NCI-H1092 treated with DMSO at 0.1 percent for 48 hours (cell line): ENCODE measurements at regions not wholly inside any gene's neighbourhood (a gene's known extent, or its start where the extent isn't known, plus 50 kb on each side); places are given as distances from the start of the nearest gene placed in this dataset.
"Not testable (repeated sequence)": the region's sequence is repeated elsewhere in the genome, so short reads cannot be mapped to it uniquely, and the experiment has no call there.

ENCODE experiments used
- DNase-seq: peaks from one replicate; lab custom pipeline; 2025; lab: John Stamatoyannopoulos, UW

DNA sequence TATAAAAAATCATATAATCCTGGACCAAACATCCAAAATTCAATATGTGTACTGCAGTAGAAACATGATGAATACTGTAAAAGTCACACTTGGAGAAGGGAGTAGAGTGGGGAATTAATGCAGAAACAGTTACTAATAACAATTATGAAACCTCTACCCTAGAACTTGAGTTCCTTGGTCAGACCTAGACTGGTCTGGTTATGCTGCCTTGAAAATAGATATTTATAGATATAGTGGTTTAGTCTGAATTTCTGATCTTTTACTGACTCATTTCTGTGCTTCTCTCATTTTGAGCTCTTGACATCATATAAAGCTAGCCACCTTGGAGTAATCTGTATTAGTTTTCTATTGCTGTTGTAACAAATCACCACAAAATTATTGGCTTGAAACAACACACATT, 808.7 kb upstream of the CDH10 start:
- no peak for DNase-seq

DNA sequence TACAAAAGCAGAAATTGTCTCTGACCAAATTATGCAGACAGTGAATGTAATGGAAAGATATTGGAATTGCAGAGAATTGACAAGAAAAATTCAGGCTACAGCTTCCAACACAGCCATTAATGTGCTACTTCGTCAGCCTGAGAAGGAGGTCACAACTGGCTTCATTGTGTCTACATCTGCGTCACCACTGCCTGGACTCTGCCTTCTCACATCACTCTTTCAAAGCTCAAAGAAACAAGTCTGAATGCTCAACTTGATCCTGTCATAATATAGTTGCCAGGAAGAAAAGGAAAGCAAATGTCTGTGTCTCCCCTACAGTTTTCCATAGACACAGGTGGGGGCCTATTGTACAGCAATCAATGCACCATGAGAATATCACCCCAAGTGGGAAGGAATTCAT, 806.5 kb upstream of the CDH10 start:
- no peak for DNase-seq

DNA sequence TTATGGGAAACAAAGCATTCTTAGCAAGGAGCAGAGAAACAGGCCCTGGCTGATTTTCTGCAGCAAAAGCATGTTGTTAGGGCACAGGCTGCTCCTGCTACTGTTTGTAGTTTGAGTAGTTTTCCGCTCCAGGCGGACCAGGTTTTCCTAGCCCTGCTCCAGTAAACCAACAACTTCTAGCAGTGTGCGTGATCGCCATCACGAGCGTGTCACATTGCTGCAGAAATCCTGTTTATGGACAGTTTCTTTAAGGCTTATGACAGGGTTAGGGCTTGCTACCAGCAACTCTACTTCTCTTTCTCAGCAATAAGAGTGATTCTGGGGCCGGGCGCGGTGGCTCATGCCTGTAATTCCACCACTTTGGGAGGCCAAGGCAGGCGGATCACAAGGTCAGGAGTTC, 803.9 kb upstream of the CDH10 start:
- no peak for DNase-seq

DNA sequence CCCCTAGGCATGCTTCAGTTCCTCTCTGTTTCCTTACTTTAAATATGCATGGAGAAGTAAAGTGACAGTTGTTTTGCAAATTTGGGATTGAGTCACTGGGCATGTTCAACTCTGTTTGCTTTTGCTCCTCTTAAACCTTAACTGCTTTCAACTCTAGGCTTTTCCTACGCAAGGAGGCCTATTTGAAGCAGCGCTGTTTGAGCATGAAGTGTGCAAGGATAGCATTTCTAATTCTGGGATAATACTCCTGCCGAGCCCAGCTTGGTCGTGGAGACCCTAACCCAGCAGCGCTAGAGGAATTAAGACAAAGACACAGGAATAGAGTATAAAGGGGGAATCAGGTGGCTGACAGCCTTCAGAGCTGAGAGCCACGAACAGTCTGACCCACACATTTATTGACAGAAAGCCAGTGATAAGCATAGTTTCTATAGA, 803.4 kb upstream of the CDH10 start:
- no peak for DNase-seq

DNA sequence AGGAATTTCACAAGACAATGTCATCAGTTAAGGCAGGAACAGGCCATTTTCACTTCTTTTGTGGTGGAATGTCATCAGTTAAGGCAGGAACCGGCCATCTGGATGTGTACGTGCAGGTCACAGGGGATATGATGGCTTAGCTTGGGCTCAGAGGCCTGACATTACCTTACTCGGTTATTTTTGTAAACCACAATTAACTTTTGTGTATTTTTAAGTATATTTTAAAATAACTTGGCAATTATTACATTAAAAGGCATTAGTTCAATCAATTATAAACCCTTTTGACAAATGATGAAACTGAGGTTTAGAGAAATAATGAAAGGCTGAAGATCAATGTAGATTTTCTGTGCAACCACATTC, 801.3 kb upstream of the CDH10 start:
- not testable (repeated sequence) for DNase-seq

DNA sequence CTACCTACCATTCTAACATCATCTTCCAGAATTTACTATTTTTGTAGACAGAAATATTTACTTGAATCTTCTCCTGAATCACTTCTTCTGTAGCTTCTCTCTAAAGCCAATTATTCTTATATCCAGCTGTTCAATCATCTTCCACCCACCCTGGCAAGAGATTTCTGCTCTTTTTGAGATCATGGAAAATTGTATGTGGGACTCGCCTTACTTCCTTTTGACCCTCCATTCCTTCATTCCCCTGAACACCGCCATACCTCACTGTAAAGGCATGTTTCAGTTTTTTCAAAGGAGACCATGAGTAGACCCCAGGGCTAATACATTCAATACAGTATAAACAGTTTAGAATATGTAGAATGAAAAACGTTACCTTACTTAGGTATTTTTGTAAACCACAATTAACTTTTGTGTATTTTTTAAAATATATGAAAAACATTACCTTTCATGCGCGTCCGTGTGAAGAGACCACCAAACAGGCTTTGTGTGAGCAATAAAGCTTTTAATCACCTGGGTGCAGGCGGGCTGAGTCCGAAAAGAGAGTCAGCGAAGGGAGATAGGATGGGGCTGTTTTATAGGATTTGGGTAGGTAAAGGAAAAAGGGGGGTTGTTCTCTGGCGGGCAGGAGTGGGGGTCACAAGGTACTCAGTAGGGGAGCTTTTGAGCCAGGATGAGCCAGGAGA, 800.7 kb upstream of the CDH10 start:
- not testable (repeated sequence) for DNase-seq

DNA sequence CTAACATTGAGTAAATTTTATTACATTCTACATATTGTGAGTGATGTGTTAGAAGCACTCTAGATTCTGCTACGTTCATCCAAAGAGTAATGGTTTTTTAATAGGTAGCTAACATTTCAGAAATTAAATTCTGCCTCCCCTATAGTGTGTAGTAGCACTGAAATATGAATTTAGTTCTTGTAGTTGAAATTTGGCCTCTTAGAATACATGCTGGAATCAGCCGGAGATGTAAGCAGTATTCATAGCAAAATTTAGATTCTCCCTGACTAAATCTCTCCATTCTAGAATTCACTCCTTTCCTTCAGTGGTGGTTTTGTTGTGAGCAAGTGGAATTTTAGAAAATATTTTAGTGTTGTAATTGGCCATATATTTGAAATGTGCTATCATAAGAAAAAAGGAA, 799.9 kb upstream of the CDH10 start:
- no peak for DNase-seq

DNA sequence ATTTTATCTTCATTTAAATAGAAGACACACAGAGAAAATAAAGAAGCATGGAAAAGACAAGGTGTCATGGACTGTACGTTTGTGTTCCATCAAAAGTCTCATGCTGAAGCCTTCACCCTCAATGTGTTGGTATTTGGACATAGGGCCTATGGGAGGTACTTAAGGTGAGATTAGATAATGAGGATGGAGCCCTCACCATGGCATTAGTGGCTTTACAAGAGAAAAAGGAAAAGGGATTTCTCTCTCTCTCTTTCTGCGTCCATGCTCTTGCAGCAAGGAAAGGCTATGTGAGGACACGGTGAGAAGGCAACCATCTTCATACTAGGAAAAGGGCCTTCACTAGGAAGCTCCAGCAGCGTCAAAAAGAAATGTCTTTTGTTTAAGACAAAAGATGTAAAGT, 797.0 kb upstream of the CDH10 start:
- no peak for DNase-seq

DNA sequence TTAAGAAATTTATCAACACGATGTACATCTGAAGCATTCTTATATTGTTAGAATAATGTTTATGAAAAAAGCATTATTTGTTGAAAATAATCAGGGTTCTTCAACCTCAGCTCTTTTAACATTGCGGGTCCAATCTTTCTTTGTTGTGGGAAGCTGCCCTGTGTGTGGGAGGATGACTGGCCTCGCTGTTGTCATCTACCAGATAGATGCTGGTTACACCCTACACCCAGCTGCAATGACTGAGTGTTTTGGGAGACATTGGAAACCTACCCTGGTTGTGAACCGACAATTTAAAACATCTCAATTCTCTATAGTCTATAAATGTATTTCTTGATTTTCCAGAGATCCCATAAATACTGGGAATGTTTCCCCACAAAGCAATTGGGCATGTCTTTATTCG, 794.2 kb upstream of the CDH10 start:
- no peak for DNase-seq

DNA sequence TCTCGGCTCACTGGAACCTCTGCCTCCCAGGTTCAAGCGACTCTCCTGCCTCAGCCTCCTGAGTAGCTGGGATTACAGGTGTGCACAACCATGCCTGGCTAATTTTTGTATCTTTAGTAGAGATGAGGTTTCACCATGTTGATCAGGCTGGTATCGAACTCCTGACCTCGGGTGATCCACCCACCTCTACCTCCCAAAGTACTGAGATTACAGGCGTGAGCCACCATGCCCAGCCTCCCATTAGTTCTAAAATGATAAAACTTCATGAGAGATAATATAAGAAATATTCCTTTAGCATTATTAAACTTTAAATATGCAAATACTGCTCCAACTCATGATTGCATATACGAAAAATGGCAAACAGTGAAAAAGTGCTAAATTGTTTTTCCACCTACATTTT, 793.6 kb upstream of the CDH10 start:
- DNase-seq = not testable (repeated sequence)

DNA sequence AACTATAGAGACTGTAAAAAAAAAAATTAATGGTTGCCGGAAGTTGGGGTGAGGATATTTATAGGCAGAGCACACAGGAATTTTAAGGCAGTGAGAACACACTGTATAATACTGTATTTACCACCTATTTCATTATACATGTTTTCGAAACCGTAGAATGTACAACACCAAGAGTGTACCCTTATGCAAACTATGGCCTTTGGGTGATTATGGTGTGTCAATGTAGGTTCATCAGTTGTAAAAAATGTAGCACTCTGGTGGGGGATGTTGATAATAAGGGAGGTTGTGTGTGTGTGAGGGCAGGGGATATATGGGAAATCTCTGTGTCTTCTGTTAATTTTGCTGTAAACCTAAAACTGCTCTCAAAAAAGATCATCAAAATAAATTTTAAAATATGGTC, 791.7 kb upstream of the CDH10 start:
- DNase-seq = no peak

DNA sequence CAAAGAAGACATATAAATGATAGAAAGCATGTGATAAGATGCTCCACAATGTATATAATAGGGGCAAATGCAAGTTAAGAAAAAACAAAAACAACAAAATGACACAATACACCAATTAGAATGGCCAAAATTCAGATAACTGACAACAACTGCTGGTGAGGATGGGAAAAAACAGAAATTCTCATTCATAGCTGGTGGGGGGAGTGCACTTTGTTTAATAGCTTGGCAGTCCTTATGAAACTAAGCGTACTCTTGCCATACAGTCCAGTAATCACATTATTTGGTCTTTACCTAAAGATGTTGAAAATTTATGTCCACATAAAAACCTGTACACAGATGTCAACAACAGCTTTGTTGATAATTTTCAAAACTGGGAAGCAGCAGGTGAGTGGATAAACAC, 791.1 kb upstream of the CDH10 start:
- no peak for DNase-seq

DNA sequence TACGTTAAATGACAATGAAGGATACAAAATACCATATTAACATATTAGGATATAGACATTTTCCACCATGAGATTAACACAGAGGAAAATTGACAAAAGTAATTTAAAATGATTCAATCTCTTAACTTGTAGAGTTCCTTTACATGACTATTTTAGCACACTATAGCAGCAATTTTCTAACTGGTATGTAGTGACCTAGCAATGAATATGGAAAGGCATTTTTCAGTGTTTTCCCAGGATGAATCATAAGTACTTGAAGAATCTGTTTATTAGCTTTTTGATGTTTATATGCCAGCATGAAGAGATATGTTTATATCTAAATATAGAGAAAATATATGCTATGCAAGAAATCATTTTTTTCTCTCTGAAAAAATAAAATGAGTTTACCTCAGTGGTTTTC, 782.5 kb upstream of the CDH10 start:
- no peak for DNase-seq

DNA sequence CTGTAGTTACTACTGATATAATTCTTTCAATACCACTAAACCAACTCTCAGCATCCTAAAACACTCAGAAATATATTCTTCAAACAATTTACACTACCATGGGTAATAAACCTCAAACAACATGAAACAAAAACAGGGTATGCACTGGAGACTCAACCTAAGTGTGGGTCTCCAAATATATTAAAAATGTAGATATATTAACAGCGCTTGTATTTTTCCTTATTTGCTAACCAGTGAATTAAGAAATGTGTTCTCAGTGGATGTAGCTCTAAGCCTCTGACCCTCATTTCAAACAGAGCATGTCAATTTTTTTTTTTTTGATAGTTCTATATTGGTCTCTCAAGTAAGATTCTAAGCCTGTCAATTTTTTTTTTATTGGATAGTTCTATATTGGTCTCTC, 778.5 kb upstream of the CDH10 start:
- DNase-seq = no peak

DNA sequence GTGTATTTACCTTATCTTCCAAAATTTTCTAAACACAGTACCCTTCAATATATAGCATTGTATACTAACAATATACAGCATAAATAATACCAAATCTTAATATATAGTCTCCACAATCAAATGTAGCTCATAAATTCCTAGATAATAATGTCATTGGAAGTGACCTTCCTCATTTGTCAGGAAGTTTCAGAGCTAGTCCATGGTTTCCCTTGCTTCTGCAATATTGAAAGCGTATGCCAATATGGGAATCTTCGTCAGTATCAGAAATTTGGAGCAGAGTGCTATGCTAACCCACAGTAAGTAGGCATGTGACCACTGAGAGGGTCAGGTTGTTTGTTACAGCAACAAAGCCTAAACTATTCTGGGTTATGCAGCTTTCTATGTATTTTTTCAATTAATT, 774.9 kb upstream of the CDH10 start:
- no peak for DNase-seq

DNA sequence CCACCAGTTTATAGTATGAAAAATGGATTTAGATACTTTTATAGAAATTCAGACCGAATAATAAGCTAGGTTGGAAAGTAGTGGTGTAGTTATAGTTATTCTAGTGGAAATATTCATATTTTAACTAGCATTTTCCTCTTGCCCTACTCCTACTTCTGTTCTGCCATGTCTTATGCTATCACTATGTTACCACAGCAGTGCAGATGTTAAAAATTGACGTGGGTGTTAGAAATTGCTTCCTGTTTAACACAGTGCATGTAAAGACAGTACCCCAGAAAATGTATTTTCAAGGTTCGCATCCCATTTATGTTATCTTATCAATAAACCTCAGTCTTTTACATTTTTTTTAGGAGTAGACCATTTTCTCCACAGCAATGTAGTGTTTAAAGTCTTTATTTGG, 774.2 kb upstream of the CDH10 start:
- no peak for DNase-seq

DNA sequence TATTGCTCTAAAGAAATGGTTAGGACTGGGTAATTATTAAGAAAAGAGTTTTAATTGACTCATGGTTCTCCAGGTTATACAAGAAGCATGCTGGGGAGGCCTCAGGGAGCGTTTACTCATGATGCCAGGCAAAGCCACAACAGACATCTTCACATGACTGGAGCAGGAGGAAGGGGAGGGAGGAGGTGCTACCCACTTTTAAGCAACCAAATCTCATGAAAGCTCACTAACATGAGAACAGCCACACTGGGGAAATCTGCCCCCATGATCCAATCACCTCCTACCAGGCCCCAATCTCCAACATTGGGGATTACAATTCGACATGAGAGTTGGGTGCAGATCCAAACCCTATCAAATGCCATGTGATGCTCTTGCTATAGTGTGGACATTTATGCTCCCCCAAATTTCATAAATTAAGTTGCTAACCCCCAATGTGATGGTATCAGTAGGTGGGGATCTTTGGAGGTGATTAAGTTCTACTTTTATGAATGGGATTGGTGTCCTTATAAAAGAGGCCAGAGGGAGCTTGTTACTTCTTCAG, 773.6 kb upstream of the CDH10 start:
- DNase-seq = no peak

DNA sequence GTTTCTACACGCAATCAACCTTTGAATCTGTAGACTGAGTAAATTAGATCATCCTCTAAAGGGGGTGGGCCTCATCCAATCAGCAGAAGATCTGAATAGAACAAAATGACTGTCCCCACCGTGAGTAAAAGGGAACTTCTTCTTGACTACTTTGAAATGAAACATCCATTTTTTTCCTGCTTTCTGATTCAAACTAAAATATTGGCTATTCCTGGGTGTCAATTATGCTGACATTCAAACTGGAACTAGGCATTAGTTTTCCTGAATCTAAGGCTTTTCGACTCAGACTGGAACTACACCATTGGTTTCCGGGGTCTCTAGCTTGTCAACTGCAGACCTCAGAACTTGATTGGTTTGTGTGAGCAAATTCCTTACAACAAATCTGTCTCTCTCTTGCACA, 772.2 kb upstream of the CDH10 start:
- DNase-seq = no peak

DNA sequence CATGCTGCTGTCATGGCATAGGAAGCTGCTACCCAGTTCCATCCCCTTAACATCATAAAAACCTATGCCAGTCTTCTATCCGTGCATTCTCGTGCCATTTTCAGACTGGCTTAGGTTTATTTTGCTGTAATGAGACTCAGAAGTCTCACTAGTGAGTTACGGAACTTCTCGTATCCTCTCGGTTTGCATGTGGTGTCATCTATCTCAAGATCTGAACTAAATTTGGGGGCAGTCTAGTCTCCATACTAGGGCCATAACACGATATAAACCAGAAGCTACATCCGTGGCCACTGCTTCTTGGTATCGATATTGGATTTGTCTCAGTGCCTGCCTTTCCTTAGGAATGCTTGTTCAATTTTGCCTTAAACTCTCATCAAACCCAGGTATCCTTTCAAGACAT, 771.2 kb upstream of the CDH10 start:
- no peak for DNase-seq

DNA sequence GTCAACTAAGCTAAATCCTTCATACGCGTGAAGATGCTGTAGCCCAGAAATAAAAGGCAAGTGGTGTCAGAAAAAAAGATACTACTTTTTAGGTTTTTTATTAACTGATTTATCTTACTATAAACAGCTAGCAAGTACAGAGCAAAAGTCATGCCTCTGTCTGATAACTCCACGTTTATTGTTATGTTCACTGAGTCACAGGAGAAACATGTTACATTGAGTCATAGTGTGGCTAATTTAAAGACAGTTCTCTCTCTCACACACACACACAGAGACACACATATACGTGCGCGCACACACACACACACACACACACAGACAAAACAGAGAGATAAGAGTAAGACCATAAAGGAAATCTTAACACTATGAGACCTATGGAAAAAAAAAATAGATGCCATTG, 770.0 kb upstream of the CDH10 start:
- no peak for DNase-seq

DNA sequence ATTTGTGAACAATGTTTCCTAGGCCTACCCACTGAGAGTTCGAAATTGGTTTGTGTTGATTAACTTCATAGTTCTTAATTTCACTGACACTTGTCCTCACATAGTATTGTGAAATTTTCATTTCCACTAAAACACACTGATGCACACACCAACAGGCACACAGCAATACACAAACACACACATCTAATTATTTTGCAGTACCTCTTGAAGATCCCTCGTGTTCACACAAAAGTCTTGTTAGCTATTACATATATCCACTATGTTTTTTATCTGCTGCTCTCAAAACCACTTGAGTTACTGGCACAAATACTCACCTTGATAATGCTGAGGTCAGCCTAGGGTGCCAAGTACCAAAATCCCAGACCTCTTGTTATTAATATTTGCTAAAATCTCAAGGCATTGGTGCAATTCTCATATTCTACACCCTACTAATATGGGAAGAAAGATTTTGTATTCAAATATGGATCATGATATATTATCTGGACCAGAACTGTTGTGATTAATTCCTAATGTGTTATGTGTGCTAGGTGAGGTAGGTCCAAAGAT, 767.4 kb upstream of the CDH10 start:
- no peak for DNase-seq

DNA sequence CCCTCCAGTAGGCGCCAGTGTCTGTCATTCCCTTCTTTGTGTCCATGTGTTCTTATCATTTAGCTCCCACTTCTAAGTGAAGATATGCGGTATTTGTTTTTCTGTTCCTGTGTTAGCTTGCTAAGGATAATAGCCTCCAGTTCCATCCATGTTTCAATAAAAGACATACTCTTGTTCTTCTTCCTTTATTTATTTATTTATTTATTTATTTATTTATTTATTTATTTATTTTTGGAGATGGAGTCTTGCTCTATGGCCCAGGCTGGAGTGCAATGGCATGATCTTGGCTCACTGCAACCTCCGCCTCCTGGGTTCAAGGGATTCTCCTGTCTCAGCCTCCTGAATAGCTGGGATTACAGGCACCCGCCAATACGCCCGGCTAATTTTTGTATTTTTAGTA, 762.6 kb upstream of the CDH10 start:
- DNase-seq = not testable (repeated sequence)

DNA sequence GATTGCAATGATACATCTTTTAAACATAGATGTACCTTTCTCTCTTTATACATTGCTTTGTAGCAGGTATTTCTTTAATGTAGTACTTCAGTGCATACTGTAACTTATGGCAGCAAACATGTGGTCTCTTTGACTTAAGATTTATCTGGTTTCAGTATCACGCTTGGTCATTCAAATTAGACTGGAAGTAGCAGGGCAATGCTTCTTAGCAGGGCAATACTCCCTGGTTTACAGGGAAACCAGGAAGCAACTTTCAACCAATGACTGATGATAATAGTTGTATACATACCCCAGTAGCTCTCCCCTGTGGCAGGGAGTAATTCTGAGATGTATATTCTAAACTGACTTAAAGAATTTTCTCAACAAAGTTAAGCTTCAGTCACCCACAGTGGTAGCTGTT, 761.1 kb upstream of the CDH10 start:
- no peak for DNase-seq

DNA sequence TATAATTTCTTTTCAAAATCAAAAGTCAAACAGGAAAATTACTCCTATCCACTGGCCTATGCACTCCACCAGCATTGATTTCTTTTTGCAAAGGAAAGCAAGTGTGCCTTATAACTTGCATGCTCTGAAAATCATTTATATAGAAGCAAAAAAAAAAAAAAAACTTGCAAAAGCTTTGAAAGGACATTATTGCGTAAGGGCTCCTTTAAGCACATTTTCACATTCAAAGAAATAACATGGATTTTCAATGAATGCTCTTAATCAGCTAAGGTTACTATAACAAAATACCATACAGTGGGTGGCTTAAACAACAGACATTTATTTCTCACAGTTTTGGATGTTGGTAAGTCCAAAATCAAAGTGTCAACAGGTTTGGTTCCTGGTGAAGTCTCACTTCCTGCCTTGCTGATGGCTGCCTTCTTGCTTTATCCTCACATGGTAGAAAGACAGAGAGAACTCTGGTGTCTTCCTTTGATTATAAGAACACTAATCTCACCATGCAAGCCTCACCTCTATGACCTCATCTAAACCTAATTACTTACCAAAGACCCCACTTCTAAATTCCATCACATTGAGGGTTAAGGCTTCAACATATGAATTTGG, 755.2 kb upstream of the CDH10 start:
- no peak for DNase-seq
